Caco-2 (cell line): ENCODE measurements at regions not wholly inside any gene's neighbourhood (a gene's known extent, or its start where the extent isn't known, plus 50 kb on each side); places are given as distances from the start of the nearest gene placed in this dataset.
"Not testable (repeated sequence)": the region's sequence is repeated elsewhere in the genome, so short reads cannot be mapped to it uniquely, and the experiment has no call there.

ENCODE experiments used
- BruUV-seq: library from RNA; stranded (reverse); fragments of 400-500 nt; replicated peaks from 2 replicates; lab custom pipeline; 2021; lab: Mats Ljungman, UMichigan
- CTCF ChIA-PET: fragments of 300-600 bp; sonication (Branson Sonifier 250); formaldehyde crosslinking; loops from one replicate; lab custom pipeline; 2022; ENCODE audit warnings: antibody characterized with exemption; lab: Charles Lee
- POLR2A ChIA-PET: fragments of 300-600 bp; sonication (Branson Sonifier 250); formaldehyde crosslinking; loops from one replicate; lab custom pipeline; 2022; ENCODE audit warnings: antibody characterized with exemption; lab: Charles Lee
- DNase-seq, 2 experiments: peaks; one replicate each; pipeline versions ENCODE4 v3.0.0 to v3.0.0-alpha.2; 2020 to 2022
- H3K27me3 ChIP-seq: replicated peaks from 2 replicates; pipeline ENCODE4 v1.6.0; 2011; ENCODE audit warnings: low read length; ENCODE audit not compliant: control insufficient read depth, insufficient read depth
- H3K36me3 ChIP-seq: 2 replicates; pipeline ENCODE4 v1.5.1; 2011; ENCODE audit warnings: low read length; ENCODE audit not compliant: control insufficient read depth, insufficient read depth
- H3K4me1 ChIP-seq: fragments of 250-450 bp; sonication (Bioruptor Pico); 2 replicates; pipeline ENCODE4 v1.5.1; 2020; ENCODE audit warnings: mild to moderate bottlenecking
- H3K4me3 ChIP-seq: 2 replicates; pipeline ENCODE4 v1.5.1; 2011; ENCODE audit warnings: low read depth, mild to moderate bottlenecking, control low read depth, low read length
- H3K9me3 ChIP-seq: fragments of 250-450 bp; sonication (Bioruptor Pico); 2 replicates; pipeline ENCODE4 v1.5.1; 2020; ENCODE audit warnings: mild to moderate bottlenecking, moderate library complexity
- H3K27ac Mint-ChIP-seq: one replicate; pipeline ENCODE4 v1.8.0; 2022; ENCODE audit warnings: mixed read lengths; ENCODE audit not compliant: unreplicated experiment
- H3K27me3 Mint-ChIP-seq: one replicate; pipeline ENCODE4 v1.8.0; 2022; ENCODE audit warnings: mixed read lengths; ENCODE audit not compliant: insufficient read depth, unreplicated experiment
- H3K36me3 Mint-ChIP-seq: one replicate; pipeline ENCODE4 v1.8.0; 2022; ENCODE audit warnings: mild to moderate bottlenecking, mixed read lengths; ENCODE audit not compliant: insufficient read depth, unreplicated experiment
- H3K4me1 Mint-ChIP-seq: one replicate; pipeline ENCODE4 v1.8.0; 2022; ENCODE audit warnings: low read depth, mixed read lengths; ENCODE audit not compliant: unreplicated experiment
- H3K4me3 Mint-ChIP-seq: one replicate; pipeline ENCODE4 v1.8.0; 2022; ENCODE audit warnings: mild to moderate bottlenecking, moderate library complexity, mixed read lengths; ENCODE audit not compliant: unreplicated experiment
- H3K9me3 Mint-ChIP-seq: one replicate; pipeline ENCODE4 v1.8.0; 2022; ENCODE audit warnings: mixed read lengths; ENCODE audit not compliant: unreplicated experiment
- CTCF ChIP-seq, 2 experiments: fragments of 200-600 bp in 1 of 2; IDR thresholded peaks; 1 replicate in 1 of 2; 2 replicates in 1 of 2; pipeline versions ENCODE4 v1.5.1 to v1.8.0; 2011 to 2022; ENCODE audit warnings: antibody characterized with exemption in 1 of 2, control low read depth in 1 of 2, inconsistent platforms in 1 of 2, low read depth in 1 of 2, low read length in 1 of 2, mild to moderate bottlenecking in 1 of 2, moderate library complexity in 1 of 2; ENCODE audit not compliant: insufficient read depth in 1 of 2, severe bottlenecking in 1 of 2, unreplicated experiment in 1 of 2
- intact Hi-C: fragments of 100-400 bp; cut with micrococcal nuclease; formaldehyde crosslinking; loops from one replicate; pipeline ENCODE4 v1.10.0; 2022; ENCODE audit not compliant: unreplicated experiment

DNA sequence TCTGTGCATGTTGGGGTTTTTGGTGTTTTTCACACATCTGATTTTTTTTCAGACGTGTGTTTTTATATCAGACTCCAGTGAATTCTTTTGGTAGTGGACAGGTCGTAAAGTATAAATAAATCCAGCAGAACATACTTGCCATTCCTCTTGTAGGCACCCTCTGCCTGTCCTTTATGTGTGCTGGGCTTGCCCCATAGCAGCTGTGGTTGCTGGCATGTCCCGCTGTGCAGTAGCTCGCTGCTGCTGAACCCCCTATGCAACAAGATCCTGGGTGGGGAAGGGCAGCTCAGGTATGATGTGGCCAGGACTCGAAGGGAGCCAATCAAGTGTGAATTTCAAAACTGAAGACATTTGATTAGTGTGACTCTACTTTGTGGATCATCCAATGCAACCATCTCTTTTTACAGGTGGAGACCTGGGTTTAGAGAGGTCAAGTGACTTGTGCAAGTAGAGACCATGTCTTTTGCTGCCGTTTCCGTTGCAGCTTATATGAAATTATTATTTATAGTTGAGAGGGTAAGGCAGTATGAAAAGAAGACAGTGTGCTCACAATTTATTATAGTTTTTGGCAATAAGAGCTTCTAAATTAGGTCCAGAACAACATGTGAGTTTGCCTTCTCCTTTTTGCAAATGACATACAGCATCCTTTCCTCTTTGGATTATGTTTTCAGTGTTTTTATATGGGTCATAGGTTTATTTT is 350.8 kb upstream of the C2CD4B start:
- H3K9me3 ChIP-seq, result no peaks in the 10 kb centered on the region
- intact Hi-C loops, result no loop called here
- no peak overlapping the region for H3K4me3 Mint-ChIP-seq
- H3K36me3 Mint-ChIP-seq, result peaks cover 6% of the 10 kb centered on the region
- no peak for TF ChIP-seq CTCF (IDR thresholded peaks at IDR 0.05; ENCODE audit: insufficient read depth in 1 of 2, low read depth in 1 of 2, low read length in 1 of 2, severe bottlenecking in 1 of 2, unreplicated experiment in 1 of 2)
- H3K36me3 ChIP-seq, result no peaks in the 10 kb centered on the region; the same call in 1 of the 2 replicates
- H3K4me1 Mint-ChIP-seq, result peaks cover 51% of the 10 kb centered on the region
- H3K27me3 ChIP-seq, result no peaks in the 10 kb centered on the region
- BruUV-seq, result no TSS peak
- no peak for DNase-seq
- H3K4me3 ChIP-seq, result no peak overlapping the region
- no peaks in the 10 kb centered on the region for H3K27me3 Mint-ChIP-seq
- no peaks in the 10 kb centered on the region for H3K9me3 Mint-ChIP-seq
- CTCF ChIA-PET, result no interaction called here
- H3K27ac Mint-ChIP-seq, result no peak overlapping the region
- POLR2A ChIA-PET, result no interaction called here
- H3K4me1 ChIP-seq, result peaks cover 31% of the 10 kb centered on the region

GRCh38 chr15:62517541-62517940 is 352.5 kb upstream of the C2CD4B start:
- Mint-ChIP-seq H3K27me3 (no peaks in the 10 kb centered on the region), H3K4me3 (no peak overlapping the region), H3K4me1 (peaks cover 58% of the 10 kb centered on the region), H3K36me3 (peaks cover 12% of the 10 kb centered on the region), H3K9me3 (no peaks in the 10 kb centered on the region), H3K27ac (no peak overlapping the region)
- Histone ChIP-seq H3K4me1 (peaks cover 46% of the 10 kb centered on the region), H3K9me3 (no peaks in the 10 kb centered on the region), H3K4me3 (no peak overlapping the region), H3K27me3 (no peaks in the 10 kb centered on the region), H3K36me3 (no peaks in the 10 kb centered on the region; the same call in 1 of the 2 replicates)
- no peak for TF ChIP-seq CTCF (IDR thresholded peaks at IDR 0.05; ENCODE audit: insufficient read depth in 1 of 2, low read depth in 1 of 2, low read length in 1 of 2, severe bottlenecking in 1 of 2, unreplicated experiment in 1 of 2)
- ChIA-PET CTCF (no interaction called here), POLR2A (interaction anchor here (0.6 kb wide), 1 partner anchor 21 kb away, joined by 4 read pairs; no protein-coding TSS in a partner anchor)
- intact Hi-C loops, result no loop called here
- no peak for DNase-seq
- no TSS peak for BruUV-seq

GRCh38 chr15:62518666-62519065 is 353.6 kb upstream of the C2CD4B start:
- H3K27ac Mint-ChIP-seq, DNase-seq, CTCF ChIA-PET: not testable (repeated sequence)

More at GRCh38 chr15:62518666-62519065, 353.6 kb upstream of the C2CD4B start:
- H3K4me1 Mint-ChIP-seq, result peaks cover 48% of the 10 kb centered on the region
- H3K27me3 ChIP-seq, H3K27me3 Mint-ChIP-seq, POLR2A ChIA-PET, H3K9me3 Mint-ChIP-seq, intact Hi-C loops, H3K36me3 ChIP-seq, H3K9me3 ChIP-seq, H3K4me3 Mint-ChIP-seq, BruUV-seq, H3K4me3 ChIP-seq, H3K36me3 Mint-ChIP-seq: not testable (repeated sequence)
- H3K4me1 ChIP-seq, result peaks cover 42% of the 10 kb centered on the region
